GM12865 (cell line): ENCODE measurements at regions not wholly inside any gene's neighbourhood (a gene's known extent, or its start where the extent isn't known, plus 50 kb on each side); places are given as distances from the start of the nearest gene placed in this dataset.

ENCODE experiments used
- DNase-seq: peaks from one replicate; pipeline ENCODE4 v3.0.0; 2010; ENCODE audit warnings: low read depth
- H3K4me3 ChIP-seq: 2 replicates; pipeline ENCODE4 v1.5.1; 2011; ENCODE audit warnings: mild to moderate bottlenecking, low read depth, low read length, control low read depth
- CTCF ChIP-seq: IDR thresholded peaks from 2 replicates; pipeline ENCODE4 v1.5.1; 2011; ENCODE audit warnings: low read length, control low read depth, low read depth, inconsistent platforms; ENCODE audit not compliant: insufficient read depth; ENCODE audit errors: missing control alignments

- TF ChIP-seq CTCF = no peak
- H3K4me3 ChIP-seq = no peak overlapping the region
- no peak for DNase-seq
These were observed 112.2 kb upstream of the RAB18 start for GRCh38 chr10:27391916-27392315.

- no peak overlapping the region for H3K4me3 ChIP-seq
- no peak for DNase-seq
- no peak for TF ChIP-seq CTCF
These were observed 112.8 kb upstream of the RAB18 start for GRCh38 chr10:27391325-27391724.

GRCh38 chr10:27390681-27391080 is 113.4 kb upstream of the RAB18 start:
- no peak for DNase-seq
- TF ChIP-seq CTCF = no peak
- H3K4me3 ChIP-seq = no peak overlapping the region

GRCh38 chr10:27388761-27389399 is 115.2 kb upstream of the RAB18 start:
- TF ChIP-seq CTCF = no peak
- no peak overlapping the region for H3K4me3 ChIP-seq
- no peak for DNase-seq

- no peak for DNase-seq
- no peak overlapping the region for H3K4me3 ChIP-seq
- no peak for TF ChIP-seq CTCF
These were observed 120.2 kb upstream of the RAB18 start for GRCh38 chr10:27383595-27384542.

- DNase-seq = no peak
- no peak for TF ChIP-seq CTCF
- no peak overlapping the region for H3K4me3 ChIP-seq
These were observed 121.9 kb upstream of the RAB18 start for GRCh38 chr10:27382176-27382575.
